RWPE2 (cell line): ENCODE measurements at regions not wholly inside any gene's neighbourhood (a gene's known extent, or its start where the extent isn't known, plus 50 kb on each side); places are given as distances from the start of the nearest gene placed in this dataset.
"Not testable (repeated sequence)": the region's sequence is repeated elsewhere in the genome, so short reads cannot be mapped to it uniquely, and the experiment has no call there.

ENCODE experiments used
- ATAC-seq: fragments of 200-7000 bp; cut with Tn5 transposase; 3 replicates; pipeline ENCODE4 v1.9.1; 2021; ENCODE audit warnings: low read depth
- DNase-seq: peaks from one replicate; pipeline ENCODE4 v3.0.0-alpha.2; 2020; ENCODE audit warnings: low spot score
- H3K27ac ChIP-seq: fragments of 450-650 bp; 2 replicates; pipeline ENCODE4 v1.5.1; 2017; ENCODE audit warnings: mild to moderate bottlenecking; ENCODE audit not compliant: poor library complexity, severe bottlenecking
- H3K27me3 ChIP-seq: fragments of 250-450 bp; sonication (Bioruptor Pico); 2 replicates; pipeline ENCODE4 v1.5.1; 2021; ENCODE audit warnings: mild to moderate bottlenecking, moderate library complexity; ENCODE audit not compliant: insufficient read depth, poor library complexity, severe bottlenecking
- H3K36me3 ChIP-seq: fragments of 250-450 bp; sonication (Bioruptor Pico); 2 replicates; pipeline ENCODE4 v1.5.1; 2020; ENCODE audit warnings: low read depth, mild to moderate bottlenecking, moderate library complexity
- H3K4me1 ChIP-seq: fragments of 250-450 bp; sonication (Bioruptor Pico); 2 replicates; pipeline ENCODE4 v1.5.1; 2021; ENCODE audit warnings: mild to moderate bottlenecking, moderate library complexity; ENCODE audit not compliant: insufficient read depth, poor library complexity, severe bottlenecking
- H3K4me3 ChIP-seq: fragments of 250-450 bp; sonication (Bioruptor Pico); 2 replicates; pipeline ENCODE4 v1.5.1; 2021; ENCODE audit warnings: mild to moderate bottlenecking, moderate library complexity; ENCODE audit not compliant: severe bottlenecking
- H3K9me3 ChIP-seq: fragments of 250-450 bp; sonication (Bioruptor Pico); 2 replicates; pipeline ENCODE4 v1.5.1; 2021; ENCODE audit warnings: mild to moderate bottlenecking, moderate library complexity; ENCODE audit not compliant: severe bottlenecking
- CTCF ChIP-seq: fragments of 450-650 bp; IDR thresholded peaks from one replicate; pipeline ENCODE4 v1.5.1; 2017; ENCODE audit warnings: mild to moderate bottlenecking, moderate library complexity; ENCODE audit not compliant: poor library complexity, severe bottlenecking

GRCh38 chr1:238690415-238690814, 696.0 kb upstream of the CHRM3 start:
- no peak for DNase-seq
- H3K4me1 ChIP-seq = no peaks in the 10 kb centered on the region

GRCh38 chr1:238684576-238684975, 701.8 kb upstream of the CHRM3 start:
- not testable (repeated sequence) for H3K27ac ChIP-seq, H3K27me3 ChIP-seq, H3K9me3 ChIP-seq, DNase-seq, H3K36me3 ChIP-seq, H3K4me1 ChIP-seq, H3K4me3 ChIP-seq, ATAC-seq

More at GRCh38 chr1:238690415-238690814, 696.0 kb upstream of the CHRM3 start:
- Histone ChIP-seq H3K9me3 (no peaks in the 10 kb centered on the region), H3K27me3 (no peaks in the 10 kb centered on the region), H3K27ac (no peak overlapping the region), H3K4me3 (no peak overlapping the region), H3K36me3 (no peaks in the 10 kb centered on the region)
- TF ChIP-seq CTCF = peak; percentile 40
- peak; percentile 62; the same call in 1 of the 3 replicates for ATAC-seq

- no peaks in the 10 kb centered on the region for H3K27me3 ChIP-seq
- H3K9me3 ChIP-seq = no peaks in the 10 kb centered on the region
- no peaks in the 10 kb centered on the region for H3K36me3 ChIP-seq
- DNase-seq (no peak), ATAC-seq (no peak)
- no peak overlapping the region for H3K4me3 ChIP-seq
- TF ChIP-seq CTCF = no peak
- peaks cover 8% of the 10 kb centered on the region for H3K4me1 ChIP-seq
- peak overlapping the region; percentile 51 for H3K27ac ChIP-seq
Observed at GRCh38 chr1:238681451-238681850, 704.9 kb upstream of the CHRM3 start.

GRCh38 chr1:238681021-238681420, 705.3 kb upstream of the CHRM3 start:
- H3K36me3 ChIP-seq = no peaks in the 10 kb centered on the region
- H3K4me1 ChIP-seq = peaks cover 8% of the 10 kb centered on the region
- TF ChIP-seq CTCF = no peak
- H3K4me3 ChIP-seq = no peak overlapping the region
- H3K27ac ChIP-seq = peak overlapping the region; percentile 51
- H3K9me3 ChIP-seq = no peaks in the 10 kb centered on the region
- DNase-seq (no peak), ATAC-seq (peak; percentile 60; the same call in 2 of the 3 replicates)
- H3K27me3 ChIP-seq = no peaks in the 10 kb centered on the region

GRCh38 chr1:238677567-238677966, 708.8 kb upstream of the CHRM3 start:
- DNase-seq = no peak
- no peaks in the 10 kb centered on the region for H3K9me3 ChIP-seq
- H3K27me3 ChIP-seq = no peaks in the 10 kb centered on the region
- no peak overlapping the region for H3K27ac ChIP-seq
- no peak overlapping the region for H3K4me3 ChIP-seq
- H3K4me1 ChIP-seq = peaks cover 8% of the 10 kb centered on the region
- H3K36me3 ChIP-seq = no peaks in the 10 kb centered on the region
- peak; percentile 59; the same call in 2 of the 3 replicates for ATAC-seq
- TF ChIP-seq CTCF = no peak
